ENCODE measurements at regions not wholly inside any gene's neighbourhood (a gene's known extent, or its start where the extent isn't known, plus 50 kb on each side); places are given as distances from the start of the nearest gene placed in this dataset.
"Not testable (repeated sequence)": the region's sequence is repeated elsewhere in the genome, so short reads cannot be mapped to it uniquely, and the experiment has no call there.

- CTCF ChIA-PET = interaction anchor here (0.7 kb wide), 1 partner anchor 13 kb away, joined by 3 read pairs; no protein-coding TSS in a partner anchor
- Mint-ChIP-seq H3K4me3 (no peak overlapping the region), H3K36me3 (no peaks in the 10 kb centered on the region)
Measured at GRCh38 chr13:61255040-61255796, 160.4 kb downstream of the PCDH20 start.

GRCh38 chr13:61253105-61253877, 162.4 kb downstream of the PCDH20 start:
- CTCF ChIA-PET = no interaction called here
- Mint-ChIP-seq H3K27ac (no peak overlapping the region), H3K4me3 (no peak overlapping the region), H3K36me3 (no peaks in the 10 kb centered on the region), H3K27me3 (no peaks in the 10 kb centered on the region), H3K4me1 (no peaks in the 10 kb centered on the region), H3K9me3 (peaks cover 2% of the 10 kb centered on the region)
- DNase-seq = no peak

More at GRCh38 chr13:61255040-61255796, 160.4 kb downstream of the PCDH20 start:
- H3K9me3 Mint-ChIP-seq = no peaks in the 10 kb centered on the region
- no peaks in the 10 kb centered on the region for H3K4me1 Mint-ChIP-seq
- no peak for DNase-seq
- H3K27ac Mint-ChIP-seq = no peak overlapping the region
- no peaks in the 10 kb centered on the region for H3K27me3 Mint-ChIP-seq

- peaks cover 4% of the 10 kb centered on the region for H3K9me3 Mint-ChIP-seq
- CTCF ChIA-PET = no interaction called here
- H3K4me3 Mint-ChIP-seq = no peak overlapping the region
- H3K4me1 Mint-ChIP-seq = no peaks in the 10 kb centered on the region
- no peak for DNase-seq
- no peak overlapping the region for H3K27ac Mint-ChIP-seq
- H3K27me3 Mint-ChIP-seq = no peaks in the 10 kb centered on the region
- H3K36me3 Mint-ChIP-seq = no peaks in the 10 kb centered on the region
Measured at GRCh38 chr13:61252213-61252612, 163.4 kb downstream of the PCDH20 start.

GRCh38 chr13:61247149-61247936, 168.3 kb downstream of the PCDH20 start:
- CTCF ChIA-PET = no interaction called here

GRCh38 chr13:61246351-61246750, 169.3 kb downstream of the PCDH20 start:
- no peaks in the 10 kb centered on the region for H3K27me3 Mint-ChIP-seq
- no peaks in the 10 kb centered on the region for H3K4me1 Mint-ChIP-seq
- H3K9me3 Mint-ChIP-seq = peaks cover 4% of the 10 kb centered on the region
- H3K27ac Mint-ChIP-seq = no peak overlapping the region
- DNase-seq = no peak
- H3K4me3 Mint-ChIP-seq = no peak overlapping the region
- CTCF ChIA-PET = no interaction called here
- no peaks in the 10 kb centered on the region for H3K36me3 Mint-ChIP-seq

More at GRCh38 chr13:61247149-61247936, 168.3 kb downstream of the PCDH20 start:
- peaks cover 4% of the 10 kb centered on the region for H3K9me3 Mint-ChIP-seq
- H3K27ac Mint-ChIP-seq = no peak overlapping the region
- no peaks in the 10 kb centered on the region for H3K4me1 Mint-ChIP-seq
- no peaks in the 10 kb centered on the region for H3K27me3 Mint-ChIP-seq
- no peaks in the 10 kb centered on the region for H3K36me3 Mint-ChIP-seq
- DNase-seq = no peak
- no peak overlapping the region for H3K4me3 Mint-ChIP-seq

- CTCF ChIA-PET = no interaction called here
- no peak for DNase-seq
- peaks cover 3% of the 10 kb centered on the region for H3K9me3 Mint-ChIP-seq
- H3K27ac Mint-ChIP-seq = no peak overlapping the region
- H3K4me3 Mint-ChIP-seq = no peak overlapping the region
- H3K4me1 Mint-ChIP-seq = no peaks in the 10 kb centered on the region
- H3K36me3 Mint-ChIP-seq = no peaks in the 10 kb centered on the region
- H3K27me3 Mint-ChIP-seq = no peaks in the 10 kb centered on the region
Measured at GRCh38 chr13:61215601-61216000, 200.0 kb downstream of the PCDH20 start.

GRCh38 chr13:61215116-61215515, 200.5 kb downstream of the PCDH20 start:
- Mint-ChIP-seq H3K27ac (no peak overlapping the region), H3K9me3 (peaks cover 3% of the 10 kb centered on the region), H3K4me1 (no peaks in the 10 kb centered on the region), H3K27me3 (no peaks in the 10 kb centered on the region), H3K36me3 (no peaks in the 10 kb centered on the region), H3K4me3 (no peak overlapping the region)
- CTCF ChIA-PET = no interaction called here
- DNase-seq = no peak

GRCh38 chr13:61214551-61214950, 201.1 kb downstream of the PCDH20 start:
- no peak for DNase-seq
- Mint-ChIP-seq H3K9me3 (peaks cover 3% of the 10 kb centered on the region), H3K27me3 (no peaks in the 10 kb centered on the region), H3K36me3 (no peaks in the 10 kb centered on the region), H3K4me3 (no peak overlapping the region), H3K27ac (no peak overlapping the region), H3K4me1 (no peaks in the 10 kb centered on the region)
- CTCF ChIA-PET = no interaction called here

GRCh38 chr13:61205898-61206297, 209.8 kb downstream of the PCDH20 start:
- H3K4me3 Mint-ChIP-seq, H3K4me1 Mint-ChIP-seq, H3K27ac Mint-ChIP-seq, H3K36me3 Mint-ChIP-seq, DNase-seq, CTCF ChIA-PET, H3K27me3 Mint-ChIP-seq, H3K9me3 Mint-ChIP-seq: not testable (repeated sequence)

- no peak overlapping the region for H3K27ac Mint-ChIP-seq
- H3K4me1 Mint-ChIP-seq = no peaks in the 10 kb centered on the region
- peaks cover 10% of the 10 kb centered on the region for H3K9me3 Mint-ChIP-seq
- CTCF ChIA-PET = no interaction called here
- no peak overlapping the region for H3K4me3 Mint-ChIP-seq
- no peaks in the 10 kb centered on the region for H3K27me3 Mint-ChIP-seq
- no peak for DNase-seq
- no peaks in the 10 kb centered on the region for H3K36me3 Mint-ChIP-seq
Measured at GRCh38 chr13:61204025-61204424, 211.6 kb downstream of the PCDH20 start.

GRCh38 chr13:61202042-61202441, 213.6 kb downstream of the PCDH20 start:
- peaks cover 10% of the 10 kb centered on the region for H3K9me3 Mint-ChIP-seq
- H3K4me1 Mint-ChIP-seq = no peaks in the 10 kb centered on the region
- no peak overlapping the region for H3K4me3 Mint-ChIP-seq
- H3K27ac Mint-ChIP-seq = no peak overlapping the region
- H3K36me3 Mint-ChIP-seq = no peaks in the 10 kb centered on the region
- CTCF ChIA-PET = no interaction called here
- DNase-seq = no peak
- no peaks in the 10 kb centered on the region for H3K27me3 Mint-ChIP-seq

- DNase-seq = no peak
- Mint-ChIP-seq H3K9me3 (peaks cover 4% of the 10 kb centered on the region), H3K4me1 (no peaks in the 10 kb centered on the region), H3K4me3 (no peak overlapping the region), H3K27me3 (no peaks in the 10 kb centered on the region), H3K36me3 (no peaks in the 10 kb centered on the region), H3K27ac (no peak overlapping the region)
- CTCF ChIA-PET = no interaction called here
Measured at GRCh38 chr13:61192826-61193225, 222.8 kb downstream of the PCDH20 start.

- no peaks in the 10 kb centered on the region for H3K36me3 Mint-ChIP-seq
- CTCF ChIA-PET = no interaction called here
- DNase-seq = no peak
- no peak overlapping the region for H3K27ac Mint-ChIP-seq
- H3K4me1 Mint-ChIP-seq = no peaks in the 10 kb centered on the region
- H3K9me3 Mint-ChIP-seq = peaks cover 6% of the 10 kb centered on the region
- no peak overlapping the region for H3K4me3 Mint-ChIP-seq
- no peaks in the 10 kb centered on the region for H3K27me3 Mint-ChIP-seq
Measured at GRCh38 chr13:61188057-61188456, 227.6 kb downstream of the PCDH20 start.

- no peaks in the 10 kb centered on the region for H3K27me3 Mint-ChIP-seq
- CTCF ChIA-PET = no interaction called here
- no peaks in the 10 kb centered on the region for H3K4me1 Mint-ChIP-seq
- no peak for DNase-seq
- no peak overlapping the region for H3K27ac Mint-ChIP-seq
- H3K9me3 Mint-ChIP-seq = peaks cover 6% of the 10 kb centered on the region
- no peaks in the 10 kb centered on the region for H3K36me3 Mint-ChIP-seq
- no peak overlapping the region for H3K4me3 Mint-ChIP-seq
Measured at GRCh38 chr13:61187471-61187870, 228.2 kb downstream of the PCDH20 start.

All from activated naive CD4-positive, alpha-beta T cell treated with anti-CD3 and anti-CD28 coated beads, Interleukin-2, amount 10 ng/mL, durations not matched to agents 7 days and 5 days (primary cell).